GM13976 (cell line): ENCODE measurements at regions not wholly inside any gene's neighbourhood (a gene's known extent, or its start where the extent isn't known, plus 50 kb on each side); places are given as distances from the start of the nearest gene placed in this dataset.

Experiments used
- DNase-seq: peaks from one replicate; pipeline ENCODE4 v3.0.0; 2012; ENCODE audit warnings: low spot score
- CTCF ChIP-seq: IDR thresholded peaks from 2 replicates; pipeline ENCODE4 v1.5.1; 2012; ENCODE audit warnings: borderline replicate concordance, mild to moderate bottlenecking; ENCODE audit not compliant: insufficient read depth; ENCODE audit errors: extremely low read depth, missing control alignments, control extremely low read depth
- in situ Hi-C: fragments of 300-500 bp; cut with MboI; formaldehyde crosslinking; loops from one replicate; pipeline ENCODE4 v1.12.0; 2022; ENCODE audit warnings: low sequenced_read_pairs, mixed read lengths, inconsistent platforms; ENCODE audit not compliant: unreplicated experiment

DNA sequence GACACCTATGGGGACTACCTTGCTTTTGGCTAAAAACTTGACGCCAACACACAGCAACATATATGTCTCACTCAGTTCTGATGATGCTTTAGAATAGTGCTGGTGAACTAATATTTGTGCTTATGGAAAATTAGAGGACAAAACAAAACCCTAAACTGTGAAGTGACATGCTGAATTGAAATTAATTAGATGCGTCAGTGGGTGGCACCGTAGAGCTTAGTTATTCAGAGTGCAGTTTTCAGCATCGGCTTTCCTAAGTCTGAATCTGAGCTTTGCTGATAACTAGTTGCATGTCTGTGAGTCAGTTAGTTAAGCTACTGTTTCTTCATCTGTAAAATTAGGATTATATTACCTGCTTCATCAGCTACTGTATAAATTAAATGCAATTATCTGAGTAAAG, 245.0 kb upstream of the SORCS1 start:
- in situ Hi-C loops: loop anchor here (25.0 kb wide), 1 partner anchor 403 kb away; no protein-coding TSS in a partner anchor
- no peak for DNase-seq
- peak; percentile 18 for TF ChIP-seq CTCF

GRCh38 chr10:107398115-107398514, 233.6 kb upstream of the SORCS1 start:
- no peak for TF ChIP-seq CTCF
- no peak for DNase-seq
- in situ Hi-C loops: no loop called here

DNA sequence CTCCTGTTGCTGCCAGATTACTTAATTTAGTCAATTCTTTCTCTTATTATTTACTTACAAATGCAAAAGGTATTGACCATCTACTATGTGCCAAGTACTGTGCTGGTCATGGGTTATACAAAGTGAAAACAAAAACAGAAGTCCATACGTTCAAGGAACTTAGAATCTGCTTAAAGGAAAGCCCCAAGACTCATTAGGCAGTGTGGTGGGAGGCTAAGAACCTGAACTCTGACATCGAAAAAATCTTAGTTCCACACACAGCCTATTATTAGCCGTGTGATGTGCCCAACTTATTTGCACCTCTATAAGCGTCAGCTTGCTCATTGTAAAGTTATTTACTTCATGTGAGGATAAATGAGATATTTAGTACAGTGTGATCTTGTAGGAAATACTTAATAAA, 227.4 kb upstream of the SORCS1 start:
- in situ Hi-C loops: no loop called here
- no peak for DNase-seq
- TF ChIP-seq CTCF: no peak

DNA sequence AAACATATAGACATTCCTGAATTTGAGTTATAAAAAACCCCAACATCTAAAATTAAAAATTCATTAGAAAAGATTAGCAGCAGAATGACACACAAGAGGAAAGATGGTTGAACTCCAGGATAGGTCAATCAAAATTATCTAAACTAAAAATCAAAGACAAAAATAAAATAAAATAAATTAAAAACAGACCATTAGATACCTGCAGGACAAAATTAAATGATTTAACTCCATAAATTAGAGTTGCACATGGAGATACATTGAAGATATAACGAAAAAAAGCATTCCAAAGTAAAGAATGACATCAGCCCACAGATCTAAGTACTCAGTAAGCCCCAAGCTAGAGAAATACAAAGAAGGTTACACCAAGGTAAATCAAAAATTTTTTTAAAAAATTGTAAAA, 226.1 kb upstream of the SORCS1 start:
- in situ Hi-C loops: no loop called here
- no peak for DNase-seq
- no peak for TF ChIP-seq CTCF

- in situ Hi-C loops: no loop called here
- no peak for DNase-seq
- TF ChIP-seq CTCF: no peak
These were observed 218.9 kb upstream of the SORCS1 start for GRCh38 chr10:107383357-107383756.

- no peak for TF ChIP-seq CTCF
- DNase-seq: no peak
- in situ Hi-C loops: no loop called here
These were observed 215.1 kb upstream of the SORCS1 start for GRCh38 chr10:107379601-107380000.

DNA sequence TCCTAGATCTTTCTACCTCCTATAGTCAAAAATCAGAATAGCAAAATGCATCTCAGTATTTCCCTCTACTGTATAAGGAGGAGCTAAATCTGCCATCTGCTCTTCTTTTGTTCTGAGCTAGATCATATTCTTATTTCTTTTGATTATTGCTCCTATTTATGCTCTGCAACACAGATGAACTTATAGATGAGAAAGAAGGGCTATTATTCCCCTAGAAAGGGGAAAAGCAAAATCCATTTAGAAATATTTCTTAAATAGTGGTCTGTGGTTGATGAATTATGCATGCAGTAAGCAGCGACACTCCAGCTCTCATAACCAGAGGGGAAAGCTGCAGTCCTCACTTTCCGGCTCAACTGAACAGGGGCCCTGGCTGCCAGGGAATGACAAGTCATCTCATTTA, 207.3 kb upstream of the SORCS1 start:
- DNase-seq: no peak
- TF ChIP-seq CTCF: no peak
- in situ Hi-C loops: no loop called here
